AG09309 (cell line): ENCODE measurements at regions not wholly inside any gene's neighbourhood (a gene's known extent, or its start where the extent isn't known, plus 50 kb on each side); places are given as distances from the start of the nearest gene placed in this dataset.

Experiments
- DNase-seq: peaks from one replicate; pipeline ENCODE4 v3.0.0-alpha.2; 2010; ENCODE audit warnings: low read depth
- H3K4me3 ChIP-seq: 2 replicates; pipeline ENCODE4 v1.5.1; 2011; ENCODE audit warnings: mild to moderate bottlenecking, low read depth, low read length, moderate library complexity; ENCODE audit not compliant: control insufficient read depth
- TF ChIP-seq, protein P1 (sequence below): IDR thresholded peaks from 2 replicates; pipeline ENCODE4 v1.5.1; 2011; ENCODE audit warnings: mild to moderate bottlenecking, low read depth, low read length, inconsistent platforms; ENCODE audit not compliant: insufficient read depth, control insufficient read depth; ENCODE audit errors: missing control alignments

DNA sequence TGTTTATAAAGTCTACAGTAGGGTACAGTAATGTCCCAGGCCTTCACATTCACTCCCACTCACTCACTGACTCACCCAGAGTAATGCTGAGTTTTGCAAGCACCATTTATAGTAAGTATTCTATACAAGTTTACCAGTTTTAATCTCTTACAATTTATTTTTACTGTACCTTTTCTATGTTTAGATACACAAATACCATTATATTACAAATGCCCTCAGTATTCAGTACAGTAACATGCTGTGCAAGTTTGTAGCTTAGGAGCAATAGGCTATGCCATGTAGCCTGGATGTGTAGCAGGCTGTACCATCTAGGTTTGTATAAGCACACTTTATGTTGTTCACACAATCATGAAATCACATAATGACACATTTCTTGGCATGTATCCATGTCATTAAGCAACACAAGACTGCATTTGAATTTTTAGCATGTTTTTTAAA lies 673.6 kb downstream of the CD109 start:
- peak; percentile 58 for DNase-seq
- H3K4me3 ChIP-seq, result no peak overlapping the region
- TF ChIP-seq, protein P1, sequence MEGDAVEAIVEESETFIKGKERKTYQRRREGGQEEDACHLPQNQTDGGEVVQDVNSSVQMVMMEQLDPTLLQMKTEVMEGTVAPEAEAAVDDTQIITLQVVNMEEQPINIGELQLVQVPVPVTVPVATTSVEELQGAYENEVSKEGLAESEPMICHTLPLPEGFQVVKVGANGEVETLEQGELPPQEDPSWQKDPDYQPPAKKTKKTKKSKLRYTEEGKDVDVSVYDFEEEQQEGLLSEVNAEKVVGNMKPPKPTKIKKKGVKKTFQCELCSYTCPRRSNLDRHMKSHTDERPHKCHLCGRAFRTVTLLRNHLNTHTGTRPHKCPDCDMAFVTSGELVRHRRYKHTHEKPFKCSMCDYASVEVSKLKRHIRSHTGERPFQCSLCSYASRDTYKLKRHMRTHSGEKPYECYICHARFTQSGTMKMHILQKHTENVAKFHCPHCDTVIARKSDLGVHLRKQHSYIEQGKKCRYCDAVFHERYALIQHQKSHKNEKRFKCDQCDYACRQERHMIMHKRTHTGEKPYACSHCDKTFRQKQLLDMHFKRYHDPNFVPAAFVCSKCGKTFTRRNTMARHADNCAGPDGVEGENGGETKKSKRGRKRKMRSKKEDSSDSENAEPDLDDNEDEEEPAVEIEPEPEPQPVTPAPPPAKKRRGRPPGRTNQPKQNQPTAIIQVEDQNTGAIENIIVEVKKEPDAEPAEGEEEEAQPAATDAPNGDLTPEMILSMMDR, result no peak

DNA sequence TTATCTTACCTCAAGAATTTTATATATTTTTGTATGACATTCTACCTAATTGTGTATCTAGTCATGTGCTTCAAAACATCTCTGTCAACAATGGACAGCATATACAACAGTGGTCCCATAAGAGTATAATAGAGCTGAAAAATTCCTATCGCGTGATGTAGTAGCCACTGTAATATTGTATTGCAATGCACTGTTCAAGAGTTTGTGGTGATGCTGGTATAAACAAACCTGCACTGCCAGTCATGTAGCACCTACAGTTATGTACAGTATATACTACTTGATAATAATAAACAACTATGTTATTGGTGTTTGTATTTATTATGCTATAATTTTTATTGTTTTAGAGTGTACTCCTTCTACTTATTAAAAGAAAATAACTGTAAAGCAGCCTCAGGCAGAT lies 672.7 kb downstream of the CD109 start:
- TF ChIP-seq, protein P1, result no peak
- no peak overlapping the region for H3K4me3 ChIP-seq
- no peak for DNase-seq

GRCh38 chr6:74366634-74367033 lies 670.6 kb downstream of the CD109 start:
- TF ChIP-seq, protein P1, result no peak
- H3K4me3 ChIP-seq, result no peak overlapping the region
- DNase-seq, result no peak

GRCh38 chr6:74362391-74362790 lies 666.4 kb downstream of the CD109 start:
- TF ChIP-seq, protein P1, result no peak
- no peak for DNase-seq
- H3K4me3 ChIP-seq, result no peak overlapping the region

- no peak overlapping the region for H3K4me3 ChIP-seq
- DNase-seq, result peak; percentile 24
- TF ChIP-seq, protein P1, result no peak
Observed at GRCh38 chr6:74357321-74357720, 661.3 kb downstream of the CD109 start.

DNA sequence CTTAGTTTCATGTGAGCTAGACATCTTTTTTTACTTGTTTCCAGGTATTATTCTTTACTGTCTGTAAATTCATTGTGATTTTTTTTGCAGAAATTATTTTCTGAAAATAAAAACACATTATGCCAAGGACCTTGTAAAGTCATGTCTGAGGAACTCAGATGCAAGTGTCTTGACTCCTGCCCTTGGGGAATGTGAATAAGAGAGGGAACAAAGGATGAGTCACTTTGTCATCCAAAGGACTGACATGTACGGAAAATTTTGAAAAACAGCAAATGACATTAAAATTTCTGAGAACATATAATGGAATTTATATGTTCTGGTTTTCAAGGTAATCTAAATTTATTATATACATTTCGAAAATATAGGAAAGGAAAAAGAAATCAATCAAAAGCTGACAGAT lies 660.4 kb downstream of the CD109 start:
- no peak overlapping the region for H3K4me3 ChIP-seq
- DNase-seq, result no peak
- TF ChIP-seq, protein P1, result no peak
